HL-60 (cell line): ENCODE measurements at regions not wholly inside any gene's neighbourhood (a gene's known extent, or its start where the extent isn't known, plus 50 kb on each side); places are given as distances from the start of the nearest gene placed in this dataset.
A peak's percentile ranks its signal among the peaks of the same experiment; 100 is the strongest.

Experiments used
- DNase-seq, 2 experiments: peaks; one replicate each; pipeline ENCODE4 v3.0.0-alpha.2; 2010 to 2020; ENCODE audit warnings: low read depth in 1 of 2, low spot score in 1 of 2
- H3K27ac ChIP-seq: fragments of 250-450 bp; sonication (Bioruptor Pico); replicated peaks from 2 replicates; pipeline ENCODE4 v1.5.1; 2020; ENCODE audit warnings: mild to moderate bottlenecking, moderate library complexity
- H3K27me3 ChIP-seq: fragments of 250-450 bp; sonication (Bioruptor Pico); 2 replicates; pipeline ENCODE4 v1.5.1; 2021; ENCODE audit warnings: mild to moderate bottlenecking, moderate library complexity; ENCODE audit not compliant: insufficient read depth, poor library complexity, severe bottlenecking
- H3K4me3 ChIP-seq: replicated peaks from 2 replicates; pipeline ENCODE4 v1.5.1; 2011; ENCODE audit warnings: mild to moderate bottlenecking, control low read depth, low read length; ENCODE audit not compliant: insufficient read depth
- CTCF ChIP-seq: IDR thresholded peaks from one replicate; pipeline ENCODE4 v1.5.1; 2011; ENCODE audit warnings: low read length, control low read depth, inconsistent platforms; ENCODE audit not compliant: insufficient read depth
- GABPA ChIP-seq: IDR thresholded peaks from 2 replicates; pipeline ENCODE4 v1.6.1; 2012; ENCODE audit warnings: low read depth
- POLR2AphosphoS5 ChIP-seq: IDR thresholded peaks from 2 replicates; pipeline ENCODE4 v1.6.1; 2012; ENCODE audit warnings: low read depth
- REST ChIP-seq: IDR thresholded peaks from 2 replicates; pipeline ENCODE4 v1.6.1; 2012; ENCODE audit warnings: low read depth; ENCODE audit not compliant: insufficient replicate concordance
- SPI1 ChIP-seq: IDR thresholded peaks from 2 replicates; pipeline ENCODE4 v1.6.1; 2012; ENCODE audit warnings: low read depth, mild to moderate bottlenecking, borderline replicate concordance

GRCh38 chr6:126618639-126619343 lies 278.9 kb downstream of the CENPW start:
- H3K4me3 ChIP-seq, result no peak overlapping the region

GRCh38 chr6:126620719-126621118 lies 280.8 kb downstream of the CENPW start:
- Histone ChIP-seq H3K4me3 (no peak overlapping the region), H3K27me3 (no peaks in the 10 kb centered on the region), H3K27ac (no peak overlapping the region)
- TF ChIP-seq SPI1 (peak; percentile 93), REST (no peak), CTCF (no peak), POLR2AphosphoS5 (no peak), GABPA (no peak)
- DNase-seq, result no peak

More at GRCh38 chr6:126618639-126619343, 278.9 kb downstream of the CENPW start:
- no peak for DNase-seq
- Histone ChIP-seq H3K27ac (no peak overlapping the region), H3K27me3 (no peaks in the 10 kb centered on the region)
- TF ChIP-seq REST (no peak), POLR2AphosphoS5 (no peak), GABPA (no peak), CTCF (no peak), SPI1 (no peak)

GRCh38 chr6:126625019-126625418 lies 285.1 kb downstream of the CENPW start:
- Histone ChIP-seq H3K27ac (no peak overlapping the region), H3K27me3 (no peaks in the 10 kb centered on the region), H3K4me3 (no peak overlapping the region)
- TF ChIP-seq CTCF (no peak), REST (peak; percentile 95)
- DNase-seq, result no peak
